ACC112 (cell line): ENCODE measurements at regions not wholly inside any gene's neighbourhood (a gene's known extent, or its start where the extent isn't known, plus 50 kb on each side); places are given as distances from the start of the nearest gene placed in this dataset.

Source experiments
- H2AFZ ChIP-seq: fragments of 200-600 bp; sonication (generic); one replicate; pipeline ENCODE4 v1.6.0; 2017; ENCODE audit warnings: antibody characterized with exemption, low read length; ENCODE audit not compliant: unreplicated experiment
- H3K27ac ChIP-seq: fragments of 200-600 bp; sonication (generic); 2 replicates; pipeline ENCODE4 v1.5.1; 2014; ENCODE audit warnings: low read depth, mild to moderate bottlenecking, antibody characterized with exemption, low read length, moderate library complexity
- H3K27me3 ChIP-seq: fragments of 200-600 bp; sonication (generic); 2 replicates; pipeline ENCODE4 v1.6.1; 2014; ENCODE audit warnings: mild to moderate bottlenecking, antibody characterized with exemption, low read length, moderate library complexity, mixed read lengths; ENCODE audit not compliant: insufficient read depth
- H3K36me3 ChIP-seq: fragments of 200-600 bp; sonication (generic); 2 replicates; pipeline ENCODE4 v1.6.1; 2016; ENCODE audit warnings: mild to moderate bottlenecking, antibody characterized with exemption, low read length, moderate library complexity, mixed read lengths; ENCODE audit not compliant: insufficient read depth
- H3K4me1 ChIP-seq: fragments of 200-600 bp; sonication (generic); one replicate; pipeline ENCODE4 v1.6.1; 2016; ENCODE audit warnings: low read length, mixed read lengths; ENCODE audit not compliant: insufficient read depth, unreplicated experiment, control insufficient read depth
- H3K4me3 ChIP-seq: fragments of 200-600 bp; sonication (generic); 2 replicates; pipeline ENCODE4 v1.5.1; 2014; ENCODE audit warnings: mild to moderate bottlenecking, low read depth, low read length
- H3K79me2 ChIP-seq: fragments of 200-600 bp; sonication (generic); one replicate; pipeline ENCODE4 v1.6.0; 2016; ENCODE audit warnings: low read length; ENCODE audit not compliant: control insufficient read depth, unreplicated experiment, insufficient read depth

GRCh38 chr6:110558575-110558974 is 82.2 kb upstream of the SLC22A16 start:
- H3K27me3 ChIP-seq = no peaks in the 10 kb centered on the region
- H3K27ac ChIP-seq = no peak overlapping the region
- H3K4me1 ChIP-seq = no peaks in the 10 kb centered on the region
- H2AFZ ChIP-seq = no peak overlapping the region
- H3K79me2 ChIP-seq = no peaks in the 10 kb centered on the region
- H3K36me3 ChIP-seq = no peaks in the 10 kb centered on the region
- no peak overlapping the region for H3K4me3 ChIP-seq

- Histone ChIP-seq H3K27ac (no peak overlapping the region), H3K79me2 (no peaks in the 10 kb centered on the region), H3K36me3 (no peaks in the 10 kb centered on the region), H3K4me1 (no peaks in the 10 kb centered on the region), H3K4me3 (no peak overlapping the region), H3K27me3 (no peaks in the 10 kb centered on the region), H2AFZ (no peak overlapping the region)
Measured at GRCh38 chr6:110557199-110557598, 80.8 kb upstream of the SLC22A16 start.

GRCh38 chr6:110556317-110557110 is 80.1 kb upstream of the SLC22A16 start:
- no peaks in the 10 kb centered on the region for H3K27me3 ChIP-seq
- no peaks in the 10 kb centered on the region for H3K36me3 ChIP-seq
- no peak overlapping the region for H2AFZ ChIP-seq
- H3K27ac ChIP-seq = no peak overlapping the region
- H3K4me3 ChIP-seq = no peak overlapping the region
- no peaks in the 10 kb centered on the region for H3K4me1 ChIP-seq
- H3K79me2 ChIP-seq = no peaks in the 10 kb centered on the region

- Histone ChIP-seq H3K36me3 (no peaks in the 10 kb centered on the region), H3K27me3 (no peaks in the 10 kb centered on the region), H3K27ac (no peak overlapping the region), H3K4me3 (no peak overlapping the region), H3K79me2 (no peaks in the 10 kb centered on the region), H2AFZ (no peak overlapping the region), H3K4me1 (no peaks in the 10 kb centered on the region)
Measured at GRCh38 chr6:110554966-110555460, 78.6 kb upstream of the SLC22A16 start.

GRCh38 chr6:110554441-110554840 is 78.0 kb upstream of the SLC22A16 start:
- Histone ChIP-seq H3K27ac (no peak overlapping the region), H3K79me2 (no peaks in the 10 kb centered on the region), H3K4me3 (no peak overlapping the region), H3K4me1 (no peaks in the 10 kb centered on the region), H3K36me3 (no peaks in the 10 kb centered on the region), H2AFZ (no peak overlapping the region), H3K27me3 (no peaks in the 10 kb centered on the region)

GRCh38 chr6:110552901-110553641 is 76.7 kb upstream of the SLC22A16 start:
- H3K4me3 ChIP-seq = no peak overlapping the region
- H3K27me3 ChIP-seq = no peaks in the 10 kb centered on the region
- no peaks in the 10 kb centered on the region for H3K36me3 ChIP-seq
- no peaks in the 10 kb centered on the region for H3K79me2 ChIP-seq
- no peak overlapping the region for H3K27ac ChIP-seq
- H3K4me1 ChIP-seq = peaks cover 3% of the 10 kb centered on the region
- H2AFZ ChIP-seq = no peak overlapping the region

GRCh38 chr6:110552076-110552475 is 75.7 kb upstream of the SLC22A16 start:
- H2AFZ ChIP-seq = no peak overlapping the region
- no peak overlapping the region for H3K27ac ChIP-seq

GRCh38 chr6:110551088-110551487 is 74.7 kb upstream of the SLC22A16 start:
- H3K36me3 ChIP-seq = no peaks in the 10 kb centered on the region
- no peak overlapping the region for H3K27ac ChIP-seq
- no peaks in the 10 kb centered on the region for H3K27me3 ChIP-seq
- H2AFZ ChIP-seq = no peak overlapping the region
- H3K4me3 ChIP-seq = no peak overlapping the region
- H3K4me1 ChIP-seq = peaks cover 14% of the 10 kb centered on the region
- no peaks in the 10 kb centered on the region for H3K79me2 ChIP-seq

More at GRCh38 chr6:110552076-110552475, 75.7 kb upstream of the SLC22A16 start:
- Histone ChIP-seq H3K4me3 (no peak overlapping the region), H3K4me1 (peaks cover 13% of the 10 kb centered on the region), H3K36me3 (no peaks in the 10 kb centered on the region), H3K79me2 (no peaks in the 10 kb centered on the region), H3K27me3 (no peaks in the 10 kb centered on the region)

- no peaks in the 10 kb centered on the region for H3K79me2 ChIP-seq
- no peak overlapping the region for H2AFZ ChIP-seq
- H3K4me3 ChIP-seq = no peak overlapping the region
- H3K27me3 ChIP-seq = no peaks in the 10 kb centered on the region
- 0 out of 2 replicates have a peak, but pooled peaks cover under 1% of the 10 kb centered on the region for H3K36me3 ChIP-seq
- peaks cover 14% of the 10 kb centered on the region for H3K4me1 ChIP-seq
- no peak overlapping the region for H3K27ac ChIP-seq
Measured at GRCh38 chr6:110550353-110550752, 73.9 kb upstream of the SLC22A16 start.

- no peak overlapping the region for H3K27ac ChIP-seq
- no peak overlapping the region for H2AFZ ChIP-seq
- no peak overlapping the region for H3K4me3 ChIP-seq
- 0 out of 2 replicates have a peak, but pooled peaks cover 4% of the 10 kb centered on the region for H3K36me3 ChIP-seq
- H3K27me3 ChIP-seq = no peaks in the 10 kb centered on the region
- no peaks in the 10 kb centered on the region for H3K79me2 ChIP-seq
- peaks cover 14% of the 10 kb centered on the region for H3K4me1 ChIP-seq
Measured at GRCh38 chr6:110549277-110549676, 72.9 kb upstream of the SLC22A16 start.
